MM.1S (cell line): ENCODE measurements at regions not wholly inside any gene's neighbourhood (a gene's known extent, or its start where the extent isn't known, plus 50 kb on each side); places are given as distances from the start of the nearest gene placed in this dataset.

Experiments
- EZH2phosphoT487 ChIP-seq: fragments of 300-600 bp; sonication (generic); IDR thresholded peaks from 2 replicates; pipeline ENCODE4 v1.6.1; 2018; ENCODE audit warnings: antibody characterized with exemption, low read length
- TF ChIP-seq, protein P1 (sequence below): fragments of 300-600 bp; sonication (generic); IDR thresholded peaks from 2 replicates; pipeline ENCODE4 v1.5.1; 2016; ENCODE audit warnings: antibody characterized with exemption, low read length, mixed read lengths

DNA sequence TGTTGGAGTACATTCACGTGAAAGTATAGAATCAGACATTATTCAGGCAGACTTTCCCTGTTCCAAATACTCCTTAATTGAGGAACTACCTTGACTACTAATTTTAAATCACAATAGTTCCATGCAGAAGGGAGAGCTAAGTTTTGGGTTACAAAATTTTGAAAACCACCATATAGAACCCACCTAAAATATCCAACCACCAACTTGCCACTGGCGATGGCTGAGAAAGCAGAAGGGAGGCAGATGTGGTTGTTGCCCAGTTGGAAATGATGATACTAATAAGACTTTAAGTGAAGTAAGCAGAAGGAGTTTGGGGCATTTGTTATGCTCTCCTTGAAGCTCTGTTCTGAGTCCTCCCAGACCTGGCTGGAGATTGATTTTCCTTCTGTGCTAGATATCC is 190.7 kb downstream of the HLX start:
- TF ChIP-seq, protein P1, sequence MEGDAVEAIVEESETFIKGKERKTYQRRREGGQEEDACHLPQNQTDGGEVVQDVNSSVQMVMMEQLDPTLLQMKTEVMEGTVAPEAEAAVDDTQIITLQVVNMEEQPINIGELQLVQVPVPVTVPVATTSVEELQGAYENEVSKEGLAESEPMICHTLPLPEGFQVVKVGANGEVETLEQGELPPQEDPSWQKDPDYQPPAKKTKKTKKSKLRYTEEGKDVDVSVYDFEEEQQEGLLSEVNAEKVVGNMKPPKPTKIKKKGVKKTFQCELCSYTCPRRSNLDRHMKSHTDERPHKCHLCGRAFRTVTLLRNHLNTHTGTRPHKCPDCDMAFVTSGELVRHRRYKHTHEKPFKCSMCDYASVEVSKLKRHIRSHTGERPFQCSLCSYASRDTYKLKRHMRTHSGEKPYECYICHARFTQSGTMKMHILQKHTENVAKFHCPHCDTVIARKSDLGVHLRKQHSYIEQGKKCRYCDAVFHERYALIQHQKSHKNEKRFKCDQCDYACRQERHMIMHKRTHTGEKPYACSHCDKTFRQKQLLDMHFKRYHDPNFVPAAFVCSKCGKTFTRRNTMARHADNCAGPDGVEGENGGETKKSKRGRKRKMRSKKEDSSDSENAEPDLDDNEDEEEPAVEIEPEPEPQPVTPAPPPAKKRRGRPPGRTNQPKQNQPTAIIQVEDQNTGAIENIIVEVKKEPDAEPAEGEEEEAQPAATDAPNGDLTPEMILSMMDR = no peak
- no peak for TF ChIP-seq EZH2phosphoT487
